GM18519 (cell line): ENCODE measurements at regions not wholly inside any gene's neighbourhood (a gene's known extent, or its start where the extent isn't known, plus 50 kb on each side); places are given as distances from the start of the nearest gene placed in this dataset.

Experiments used
- ATAC-seq: cut with Tn5 transposase; IDR thresholded peaks from one replicate; pipeline ENCODE4 v1.9.1; 2021; ENCODE audit warnings: mild to moderate bottlenecking, moderate library complexity; ENCODE audit not compliant: unreplicated experiment, low FRiP score

GRCh38 chr2:12047761-12048160, 301.3 kb downstream of the LPIN1 start:
- no peak for ATAC-seq

- ATAC-seq: no peak
Measured at GRCh38 chr2:12048550-12048949, 302.1 kb downstream of the LPIN1 start.

- ATAC-seq: peak; percentile 44
Measured at GRCh38 chr2:12050396-12050795, 304.0 kb downstream of the LPIN1 start.

- no peak for ATAC-seq
Measured at GRCh38 chr2:12051831-12052230, 305.4 kb downstream of the LPIN1 start.

- no peak for ATAC-seq
Measured at GRCh38 chr2:12052796-12053195, 306.4 kb downstream of the LPIN1 start.

- ATAC-seq: no peak
Measured at GRCh38 chr2:12054956-12055618, 308.7 kb downstream of the LPIN1 start.

GRCh38 chr2:12057436-12058166, 311.2 kb downstream of the LPIN1 start:
- ATAC-seq: peak; percentile 56

- ATAC-seq: no peak
Measured at GRCh38 chr2:12059616-12060441, 313.4 kb downstream of the LPIN1 start.

- ATAC-seq: no peak
Measured at GRCh38 chr2:12060886-12061285, 314.5 kb downstream of the LPIN1 start.

- ATAC-seq: no peak
Measured at GRCh38 chr2:12061286-12062052, 315.0 kb downstream of the LPIN1 start.

- no peak for ATAC-seq
Measured at GRCh38 chr2:12062053-12062395, 315.6 kb downstream of the LPIN1 start.

GRCh38 chr2:12063210-12063609, 316.8 kb downstream of the LPIN1 start:
- ATAC-seq: no peak

GRCh38 chr2:12064153-12064552, 317.7 kb downstream of the LPIN1 start:
- no peak for ATAC-seq

GRCh38 chr2:12066116-12066515, 319.7 kb downstream of the LPIN1 start:
- no peak for ATAC-seq

GRCh38 chr2:12066986-12067385, 320.6 kb downstream of the LPIN1 start:
- no peak for ATAC-seq

- ATAC-seq: no peak
Measured at GRCh38 chr2:12068796-12069538, 322.5 kb downstream of the LPIN1 start.

- peak; percentile 5 for ATAC-seq
Measured at GRCh38 chr2:12070153-12070552, 323.7 kb downstream of the LPIN1 start.

GRCh38 chr2:12070581-12070980, 324.1 kb downstream of the LPIN1 start:
- ATAC-seq: peak; percentile 35

GRCh38 chr2:12071318-12071717, 324.9 kb downstream of the LPIN1 start:
- peak; percentile 46 for ATAC-seq
